Transverse colon (tissue), 4 donors: ENCODE measurements at regions not wholly inside any gene's neighbourhood (a gene's known extent, or its start where the extent isn't known, plus 50 kb on each side); places are given as distances from the start of the nearest gene placed in this dataset.

Experiments used
- DNase-seq: peaks from one replicate; pipeline ENCODE4 v3.0.0-alpha.2; 2019
- H3K27ac ChIP-seq, 4 donors: fragments of 200-600 bp; sonication (generic); 2 replicates each; pipeline ENCODE4 v1.5.1; 2016 to 2018; ENCODE audit warnings: inconsistent platforms in 4 of 4
- H3K27me3 ChIP-seq: fragments of 200-600 bp; sonication (generic); 2 replicates; pipeline ENCODE4 v1.5.1; 2017; ENCODE audit warnings: inconsistent platforms
- H3K36me3 ChIP-seq, 4 donors: fragments of 200-600 bp; sonication (generic); 2 replicates each; pipeline ENCODE4 v1.5.1; 2017 to 2019; ENCODE audit warnings: inconsistent platforms in 4 of 4
- H3K4me1 ChIP-seq, 4 donors: fragments of 200-600 bp; sonication (generic); 2 replicates each; pipeline ENCODE4 v1.5.1; 2017 to 2020; ENCODE audit warnings: inconsistent platforms in 4 of 4
- H3K4me3 ChIP-seq, 4 donors: fragments of 200-600 bp; sonication (generic); 1 replicate in 1 of 4; 2 replicates in 3 of 4; pipeline versions ENCODE4 v1.5.1 to v1.6.1; 2017 to 2019; ENCODE audit warnings: inconsistent platforms in 4 of 4
- H3K9me3 ChIP-seq, 2 donors: fragments of 200-600 bp; sonication (generic); 2 replicates each; pipeline ENCODE4 v1.5.1; 2017 to 2019; ENCODE audit warnings: inconsistent platforms in 2 of 2
- EP300 ChIP-seq: sonication (generic); formaldehyde crosslinking; IDR thresholded peaks from one replicate; pipeline ENCODE4 v1.6.1; 2017; ENCODE audit warnings: antibody characterized with exemption, low read depth
- POLR2A ChIP-seq: fragments of 450-650 bp; IDR thresholded peaks from one replicate; pipeline ENCODE4 v1.6.1; 2016; ENCODE audit warnings: antibody characterized with exemption, mild to moderate bottlenecking, moderate library complexity
- POLR2AphosphoS5 ChIP-seq, 3 donors: sonication (generic); formaldehyde crosslinking; IDR thresholded peaks; one replicate each; pipeline ENCODE4 v1.6.1; 2016; ENCODE audit warnings: antibody characterized with exemption in 3 of 3
- WGBS, 2 donors: methylation state at CpG; one replicate each; pipeline ENCODE4 v1.1.5; 2018; ENCODE audit warnings: low coverage in 1 of 2; 5-methylcytosine and 5-hydroxymethylcytosine counted together
- in situ Hi-C, 4 donors: fragments of 200-750 bp; cut with MboI; loops; one replicate each; pipeline versions ENCODE4 v1.15.0 to v1.15.1; 2017; ENCODE audit warnings: low sequenced_read_pairs in 3 of 4, low pct_ligation_motif_present in 1 of 4, low pct_unique_long_range_greater_than_20kb in 1 of 4
- intact Hi-C: fragments of 100-400 bp; cut with DNase I; formaldehyde crosslinking; loops from one replicate; pipeline ENCODE4 v1.15.1; 2023; ENCODE audit warnings: low total_unique reads
- TF ChIP-seq, protein P1 (sequence below), 5 experiments: fragments of 200-600 bp in 3 of 5; fragments of 450-650 bp in 2 of 5; sonication (generic) in 3 of 5; IDR thresholded peaks; 1 replicate in 2 of 5; 2 replicates in 3 of 5; pipeline ENCODE4 v1.5.1; 2016 to 2017; ENCODE audit warnings: antibody characterized with exemption in 5 of 5, inconsistent platforms in 3 of 5, mild to moderate bottlenecking in 2 of 5, moderate library complexity in 1 of 5

DNA sequence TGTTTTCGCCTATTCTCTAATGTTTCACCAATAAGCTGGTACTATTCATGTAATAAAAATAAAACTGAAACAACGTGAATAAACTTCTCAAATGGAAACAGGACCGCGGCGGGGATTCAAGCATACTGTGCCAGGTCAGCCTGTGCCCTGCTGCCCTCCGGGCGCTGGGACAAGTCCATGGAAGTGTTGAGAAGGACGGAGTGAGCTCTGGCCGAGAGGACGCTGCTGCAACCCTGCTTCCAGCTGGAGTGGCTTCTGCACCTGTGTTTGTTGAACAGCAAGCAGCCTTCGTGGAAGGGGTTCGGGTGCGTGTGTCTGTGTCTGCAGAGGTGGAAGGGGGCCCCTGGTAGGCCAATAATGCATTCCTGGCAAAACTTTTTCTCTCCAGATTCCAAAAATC, 50.0 kb upstream of the PCSK6 start:
- in situ Hi-C loops: no loop called here
- TF ChIP-seq, protein P1, sequence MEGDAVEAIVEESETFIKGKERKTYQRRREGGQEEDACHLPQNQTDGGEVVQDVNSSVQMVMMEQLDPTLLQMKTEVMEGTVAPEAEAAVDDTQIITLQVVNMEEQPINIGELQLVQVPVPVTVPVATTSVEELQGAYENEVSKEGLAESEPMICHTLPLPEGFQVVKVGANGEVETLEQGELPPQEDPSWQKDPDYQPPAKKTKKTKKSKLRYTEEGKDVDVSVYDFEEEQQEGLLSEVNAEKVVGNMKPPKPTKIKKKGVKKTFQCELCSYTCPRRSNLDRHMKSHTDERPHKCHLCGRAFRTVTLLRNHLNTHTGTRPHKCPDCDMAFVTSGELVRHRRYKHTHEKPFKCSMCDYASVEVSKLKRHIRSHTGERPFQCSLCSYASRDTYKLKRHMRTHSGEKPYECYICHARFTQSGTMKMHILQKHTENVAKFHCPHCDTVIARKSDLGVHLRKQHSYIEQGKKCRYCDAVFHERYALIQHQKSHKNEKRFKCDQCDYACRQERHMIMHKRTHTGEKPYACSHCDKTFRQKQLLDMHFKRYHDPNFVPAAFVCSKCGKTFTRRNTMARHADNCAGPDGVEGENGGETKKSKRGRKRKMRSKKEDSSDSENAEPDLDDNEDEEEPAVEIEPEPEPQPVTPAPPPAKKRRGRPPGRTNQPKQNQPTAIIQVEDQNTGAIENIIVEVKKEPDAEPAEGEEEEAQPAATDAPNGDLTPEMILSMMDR (IDR thresholded peaks at IDR 0.05): no peak
- no peak for TF ChIP-seq POLR2AphosphoS5 (IDR thresholded peaks at IDR 0.05)
- TF ChIP-seq POLR2A: no peak
- TF ChIP-seq EP300: no peak
- no peak overlapping the region for H3K27ac ChIP-seq
- intact Hi-C loops: no loop called here
- no peak for DNase-seq
- WGBS, 2 donors: 86% methylated on average over 13 of the region's 13 CpGs; no CpG with 5 or more reads in 1 of the 2 donors
- no peaks in the 10 kb centered on the region for H3K27me3 ChIP-seq
- H3K9me3 ChIP-seq: no peaks in the 10 kb centered on the region
- no peak overlapping the region for H3K4me3 ChIP-seq
- no peaks in the 10 kb centered on the region for H3K4me1 ChIP-seq
- H3K36me3 ChIP-seq: no peaks in the 10 kb centered on the region
